CD4-positive, CD25-positive, alpha-beta regulatory T cell (primary cell): ENCODE measurements at regions not wholly inside any gene's neighbourhood (a gene's known extent, or its start where the extent isn't known, plus 50 kb on each side); places are given as distances from the start of the nearest gene placed in this dataset.

ENCODE experiments used
- ATAC-seq, 2 donors: fragments of 150-1000 bp; cut with Tn5 transposase; one replicate each; pipeline ENCODE4 v1.10.0; 2021; ENCODE audit warnings: low read depth in 2 of 2, moderate number of reproducible peaks in 2 of 2, moderate library complexity in 1 of 2
- DNase-seq, 3 donors: peaks; one replicate each; pipeline versions ENCODE4 v3.0.0 to v3.0.0-alpha.2; 2012 to 2022; ENCODE audit warnings: mixed read lengths in 1 of 3
- H3K27ac ChIP-seq: one replicate; pipeline ENCODE4 v1.7.0; 2013; ENCODE audit warnings: mild to moderate bottlenecking, low read length; ENCODE audit not compliant: insufficient read depth, poor library complexity, severe bottlenecking
- H3K27me3 ChIP-seq: one replicate; pipeline ENCODE4 v1.7.0; 2013; ENCODE audit warnings: low read length; ENCODE audit not compliant: control insufficient read depth, insufficient read depth
- H3K36me3 ChIP-seq: one replicate; pipeline ENCODE4 v1.7.0; 2013; ENCODE audit warnings: mild to moderate bottlenecking, low read length, moderate library complexity; ENCODE audit not compliant: control insufficient read depth, insufficient read depth
- H3K4me1 ChIP-seq: 2 replicates; pipeline ENCODE4 v1.7.0; 2013; ENCODE audit warnings: mild to moderate bottlenecking, low read length; ENCODE audit not compliant: insufficient read depth, control insufficient read depth, poor library complexity, severe bottlenecking
- H3K4me3 ChIP-seq: one replicate; pipeline ENCODE4 v1.7.0; 2013; ENCODE audit warnings: low read depth, mild to moderate bottlenecking, low read length, moderate library complexity
- H3K9me3 ChIP-seq, 2 experiments: 1 replicate in 1 of 2; 2 replicates in 1 of 2; pipeline ENCODE4 v1.7.0; 2013; ENCODE audit warnings: low read length in 2 of 2, mild to moderate bottlenecking in 1 of 2, moderate library complexity in 1 of 2; ENCODE audit not compliant: control insufficient read depth in 2 of 2
- H3K27ac Mint-ChIP-seq, 3 donors: one replicate each; pipeline ENCODE4 v1.8.0; 2020 to 2022; ENCODE audit warnings: mild to moderate bottlenecking in 3 of 3, mixed read lengths in 3 of 3, moderate library complexity in 2 of 3
- H3K27me3 Mint-ChIP-seq: one replicate; pipeline ENCODE4 v1.8.0; 2022; ENCODE audit warnings: mild to moderate bottlenecking, mixed read lengths
- H3K36me3 Mint-ChIP-seq: one replicate; pipeline ENCODE4 v1.8.0; 2020; ENCODE audit warnings: mixed read lengths
- H3K4me1 Mint-ChIP-seq, 4 donors: one replicate each; pipeline ENCODE4 v1.8.0; 2020 to 2022; ENCODE audit warnings: mixed read lengths in 4 of 4, mild to moderate bottlenecking in 1 of 4
- H3K4me3 Mint-ChIP-seq, 4 donors: one replicate each; pipeline ENCODE4 v1.8.0; 2020 to 2022; ENCODE audit warnings: mild to moderate bottlenecking in 4 of 4, mixed read lengths in 4 of 4, moderate library complexity in 3 of 4
- H3K9me3 Mint-ChIP-seq, 7 donors: one replicate each; pipeline ENCODE4 v1.8.0; 2020 to 2022; ENCODE audit warnings: mixed read lengths in 7 of 7, mild to moderate bottlenecking in 3 of 7, moderate library complexity in 2 of 7

- H3K4me1 Mint-ChIP-seq: no peaks in the 10 kb centered on the region
- H3K4me3 Mint-ChIP-seq: no peak overlapping the region
- H3K27ac Mint-ChIP-seq: no peak overlapping the region
- Histone ChIP-seq H3K27ac (no peak overlapping the region), H3K27me3 (no peaks in the 10 kb centered on the region), H3K4me3 (no peak overlapping the region), H3K36me3 (no peaks in the 10 kb centered on the region), H3K4me1 (no peaks in the 10 kb centered on the region), H3K9me3 (no peaks in the 10 kb centered on the region)
- DNase-seq (no peak), ATAC-seq (no peak)
- no peaks in the 10 kb centered on the region for H3K36me3 Mint-ChIP-seq
- no peaks in the 10 kb centered on the region for H3K27me3 Mint-ChIP-seq
- H3K9me3 Mint-ChIP-seq: no peaks in the 10 kb centered on the region
These were observed 450.3 kb upstream of the MAN1A1 start for GRCh38 chr6:119799596-119800509.

GRCh38 chr6:119791736-119792135 is 442.2 kb upstream of the MAN1A1 start:
- Mint-ChIP-seq H3K27ac (no peak overlapping the region), H3K4me3 (no peak overlapping the region), H3K27me3 (no peaks in the 10 kb centered on the region), H3K36me3 (no peaks in the 10 kb centered on the region), H3K4me1 (no peaks in the 10 kb centered on the region), H3K9me3 (peaks cover 0 to 3% (median 0%) of the 10 kb centered on the region in 7 donors)
- Histone ChIP-seq H3K27me3 (no peaks in the 10 kb centered on the region), H3K27ac (no peak overlapping the region), H3K36me3 (no peaks in the 10 kb centered on the region), H3K9me3 (no peaks in the 10 kb centered on the region), H3K4me1 (no peaks in the 10 kb centered on the region), H3K4me3 (no peak overlapping the region)
- DNase-seq: no peak
- no peak for ATAC-seq

- H3K4me1 ChIP-seq: no peaks in the 10 kb centered on the region
- no peaks in the 10 kb centered on the region for H3K27me3 ChIP-seq
- no peak overlapping the region for H3K4me3 Mint-ChIP-seq
- no peaks in the 10 kb centered on the region for H3K36me3 Mint-ChIP-seq
- H3K4me3 ChIP-seq: no peak overlapping the region
- no peaks in the 10 kb centered on the region for H3K27me3 Mint-ChIP-seq
- no peak overlapping the region for H3K27ac ChIP-seq
- peaks cover 0 to 5% (median 2%) of the 10 kb centered on the region in 7 donors for H3K9me3 Mint-ChIP-seq
- no peak for DNase-seq
- no peaks in the 10 kb centered on the region for H3K4me1 Mint-ChIP-seq
- H3K27ac Mint-ChIP-seq: no peak overlapping the region
- no peak for ATAC-seq
- no peaks in the 10 kb centered on the region for H3K36me3 ChIP-seq
- H3K9me3 ChIP-seq: no peaks in the 10 kb centered on the region
These were observed 431.8 kb upstream of the MAN1A1 start for GRCh38 chr6:119781365-119781764.

GRCh38 chr6:119768201-119768600 is 418.6 kb upstream of the MAN1A1 start:
- no peaks in the 10 kb centered on the region for H3K27me3 Mint-ChIP-seq
- H3K36me3 Mint-ChIP-seq: no peaks in the 10 kb centered on the region
- Histone ChIP-seq H3K27me3 (no peaks in the 10 kb centered on the region), H3K4me1 (no peaks in the 10 kb centered on the region), H3K27ac (no peak overlapping the region), H3K9me3 (no peaks in the 10 kb centered on the region), H3K4me3 (no peak overlapping the region), H3K36me3 (no peaks in the 10 kb centered on the region)
- H3K9me3 Mint-ChIP-seq: peaks cover 0 to 12% (median 6%) of the 10 kb centered on the region in 7 donors
- DNase-seq (no peak), ATAC-seq (no peak)
- peak overlapping the region in 1 of 4 donors; percentile 70 for H3K4me3 Mint-ChIP-seq
- no peak overlapping the region for H3K27ac Mint-ChIP-seq
- H3K4me1 Mint-ChIP-seq: no peaks in the 10 kb centered on the region

- Histone ChIP-seq H3K27me3 (no peaks in the 10 kb centered on the region), H3K4me3 (no peak overlapping the region), H3K36me3 (no peaks in the 10 kb centered on the region), H3K27ac (no peak overlapping the region), H3K4me1 (no peaks in the 10 kb centered on the region), H3K9me3 (no peaks in the 10 kb centered on the region)
- ATAC-seq (no peak), DNase-seq (no peak)
- H3K4me3 Mint-ChIP-seq: no peak overlapping the region
- peaks cover 0 to 7% (median 3%) of the 10 kb centered on the region in 7 donors for H3K9me3 Mint-ChIP-seq
- no peak overlapping the region for H3K27ac Mint-ChIP-seq
- no peaks in the 10 kb centered on the region for H3K36me3 Mint-ChIP-seq
- no peaks in the 10 kb centered on the region for H3K27me3 Mint-ChIP-seq
- no peaks in the 10 kb centered on the region for H3K4me1 Mint-ChIP-seq
These were observed 415.5 kb upstream of the MAN1A1 start for GRCh38 chr6:119764927-119765681.

- no peaks in the 10 kb centered on the region for H3K36me3 ChIP-seq
- no peaks in the 10 kb centered on the region for H3K27me3 Mint-ChIP-seq
- H3K4me3 ChIP-seq: no peak overlapping the region
- H3K4me1 Mint-ChIP-seq: no peaks in the 10 kb centered on the region
- H3K27ac Mint-ChIP-seq: no peak overlapping the region
- H3K36me3 Mint-ChIP-seq: no peaks in the 10 kb centered on the region
- no peak overlapping the region for H3K27ac ChIP-seq
- H3K4me3 Mint-ChIP-seq: no peak overlapping the region
- DNase-seq (no peak), ATAC-seq (no peak)
- H3K9me3 ChIP-seq: no peaks in the 10 kb centered on the region
- no peaks in the 10 kb centered on the region for H3K27me3 ChIP-seq
- peaks cover 0 to 2% (median 1%) of the 10 kb centered on the region in 7 donors for H3K9me3 Mint-ChIP-seq
- H3K4me1 ChIP-seq: no peaks in the 10 kb centered on the region
These were observed 410.5 kb upstream of the MAN1A1 start for GRCh38 chr6:119760046-119760445.

GRCh38 chr6:119758385-119758784 is 408.8 kb upstream of the MAN1A1 start:
- Histone ChIP-seq H3K27me3 (no peaks in the 10 kb centered on the region), H3K36me3 (no peaks in the 10 kb centered on the region), H3K4me3 (no peak overlapping the region), H3K27ac (no peak overlapping the region), H3K4me1 (no peaks in the 10 kb centered on the region), H3K9me3 (no peaks in the 10 kb centered on the region)
- no peaks in the 10 kb centered on the region for H3K4me1 Mint-ChIP-seq
- ATAC-seq (no peak), DNase-seq (no peak)
- H3K27me3 Mint-ChIP-seq: no peaks in the 10 kb centered on the region
- no peak overlapping the region for H3K27ac Mint-ChIP-seq
- H3K36me3 Mint-ChIP-seq: no peaks in the 10 kb centered on the region
- peaks cover 0 to 2% (median 0%) of the 10 kb centered on the region in 7 donors for H3K9me3 Mint-ChIP-seq
- no peak overlapping the region for H3K4me3 Mint-ChIP-seq
